GM19395 (cell line): ENCODE measurements at regions not wholly inside any gene's neighbourhood (a gene's known extent, or its start where the extent isn't known, plus 50 kb on each side); places are given as distances from the start of the nearest gene placed in this dataset.
A peak's percentile ranks its signal among the peaks of the same experiment; 100 is the strongest.

ENCODE experiments used
- ATAC-seq: cut with Tn5 transposase; IDR thresholded peaks from one replicate; pipeline ENCODE4 v1.9.1; 2021; ENCODE audit warnings: mild to moderate bottlenecking, moderate library complexity; ENCODE audit not compliant: unreplicated experiment

DNA sequence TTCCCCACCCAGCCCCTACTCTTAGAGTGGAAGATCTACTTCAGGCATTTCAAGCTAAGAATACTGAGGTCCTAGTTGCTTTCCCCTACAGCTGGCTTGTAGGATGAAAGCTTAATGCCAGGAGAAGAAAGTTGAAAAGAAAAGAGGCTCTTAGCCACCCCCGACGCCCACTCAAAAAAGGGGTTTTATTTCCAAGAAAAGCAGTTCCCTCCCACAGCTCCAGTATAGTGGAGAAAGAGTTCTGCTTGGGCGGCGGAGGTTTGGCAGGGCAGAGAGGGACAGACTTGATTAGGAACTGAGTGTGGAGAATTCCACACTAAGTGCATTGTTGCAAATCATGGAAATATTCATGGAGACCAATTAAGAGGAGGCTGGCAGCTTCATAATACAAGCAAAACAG lies 470.9 kb downstream of the ETS1 start:
- ATAC-seq, result no peak

- no peak for ATAC-seq
Measured at GRCh38 chr11:128105950-128106349, 481.4 kb downstream of the ETS1 start.

DNA sequence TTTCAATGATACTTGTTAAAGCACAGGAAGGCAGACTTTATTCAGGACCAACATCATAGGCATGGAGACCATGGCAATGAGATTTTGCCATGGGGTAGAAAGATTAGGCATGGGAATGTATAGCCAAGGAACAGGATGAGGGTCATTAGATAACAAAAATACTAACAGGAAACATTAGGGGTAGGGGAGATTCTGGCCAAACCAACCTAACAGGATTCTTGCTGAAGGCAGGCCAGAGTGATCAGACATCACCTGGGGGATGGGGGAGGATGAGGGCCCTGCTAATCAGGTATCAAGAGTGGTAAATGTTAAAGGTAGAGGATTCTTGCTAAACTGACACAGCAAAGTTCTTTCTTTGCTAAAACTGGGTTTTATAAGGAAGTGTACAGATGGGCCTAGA lies 481.8 kb downstream of the ETS1 start:
- no peak for ATAC-seq

GRCh38 chr11:128103278-128103873 lies 484.0 kb downstream of the ETS1 start:
- no peak for ATAC-seq

GRCh38 chr11:128098781-128099180 lies 488.6 kb downstream of the ETS1 start:
- ATAC-seq, result no peak

- ATAC-seq, result no peak
Measured at GRCh38 chr11:128095466-128095981, 491.8 kb downstream of the ETS1 start.

DNA sequence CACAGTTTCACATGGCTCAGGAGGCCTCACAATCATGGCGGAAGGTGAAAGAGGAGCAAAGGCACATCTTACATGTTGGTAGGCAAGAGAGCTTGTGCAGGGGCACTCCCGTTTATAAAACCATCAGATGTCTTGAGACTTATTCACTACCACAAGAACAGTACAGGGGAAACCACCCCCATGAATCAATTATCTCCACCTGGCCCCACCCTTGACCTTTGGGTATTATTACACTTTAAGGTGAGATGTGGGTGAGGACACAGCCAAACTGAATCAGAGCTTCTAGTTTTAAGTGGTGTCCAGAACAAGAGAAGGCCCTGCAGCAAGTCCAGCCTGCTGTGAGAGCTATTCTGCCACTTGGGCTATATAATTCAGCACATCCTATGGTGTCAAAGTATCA lies 493.7 kb downstream of the ETS1 start:
- ATAC-seq, result no peak

- ATAC-seq, result no peak
Measured at GRCh38 chr11:128089962-128090361, 497.4 kb downstream of the ETS1 start.

- no peak for ATAC-seq
Measured at GRCh38 chr11:128086794-128087193, 500.6 kb downstream of the ETS1 start.

DNA sequence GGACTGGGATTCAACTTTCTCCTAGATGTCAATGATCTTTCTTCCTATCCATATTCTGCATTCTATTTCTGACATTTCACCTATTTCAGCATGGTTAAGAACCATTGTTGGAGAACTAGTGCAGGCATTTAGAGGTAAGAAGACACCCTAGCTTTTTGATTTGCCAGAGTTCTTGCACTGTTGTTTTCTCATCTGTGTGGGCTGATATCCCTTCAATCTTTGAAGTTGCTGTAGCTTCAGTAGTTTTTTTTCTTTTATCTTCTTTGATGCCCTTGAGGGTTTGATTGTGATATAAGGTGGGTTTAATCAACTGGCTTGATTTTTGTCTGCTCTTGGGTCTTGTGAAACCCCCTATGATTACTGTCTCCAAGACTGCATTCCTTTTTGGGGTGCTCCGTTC lies 502.1 kb downstream of the ETS1 start:
- ATAC-seq, result no peak

- no peak for ATAC-seq
Measured at GRCh38 chr11:128082574-128082973, 504.8 kb downstream of the ETS1 start.

DNA sequence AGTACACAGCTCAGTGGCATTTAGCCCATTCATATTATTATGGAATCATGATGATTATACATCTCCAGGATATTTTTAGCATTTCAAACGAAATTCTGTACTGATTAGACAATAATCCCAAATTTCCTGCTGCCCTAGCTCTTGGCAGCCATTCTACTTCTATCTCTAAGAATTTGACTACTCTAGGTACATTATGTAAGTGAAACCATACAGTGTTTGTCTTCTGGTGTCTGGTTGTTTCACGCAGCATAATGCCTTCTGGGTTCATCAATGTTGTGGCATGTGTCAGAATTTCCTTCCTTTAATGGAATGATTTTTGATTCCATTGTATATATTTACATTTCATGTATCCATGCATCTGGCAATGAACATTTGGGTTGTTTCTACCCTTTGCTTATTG lies 517.7 kb downstream of the ETS1 start:
- ATAC-seq, result no peak

DNA sequence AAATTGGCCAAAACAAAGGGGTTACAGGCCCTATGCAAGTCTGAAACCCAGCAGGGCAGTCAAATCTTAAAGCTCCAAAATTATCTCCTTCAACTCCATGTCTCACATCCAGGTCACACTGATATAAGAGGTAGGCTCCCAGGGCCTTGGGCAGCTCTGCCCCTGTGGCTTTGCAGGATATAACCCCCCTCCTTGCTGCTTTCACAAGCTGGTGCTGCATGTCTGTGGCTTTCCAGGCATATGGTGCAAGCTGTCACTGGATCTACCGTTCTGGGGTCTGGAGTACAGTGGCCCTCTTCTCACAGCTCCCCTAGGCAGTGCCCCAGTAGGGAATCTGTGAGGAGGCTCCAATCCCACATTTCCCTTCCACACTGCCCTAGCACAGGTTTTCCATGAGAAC lies 519.6 kb downstream of the ETS1 start:
- no peak for ATAC-seq

GRCh38 chr11:128066399-128066798 lies 521.0 kb downstream of the ETS1 start:
- ATAC-seq, result no peak

DNA sequence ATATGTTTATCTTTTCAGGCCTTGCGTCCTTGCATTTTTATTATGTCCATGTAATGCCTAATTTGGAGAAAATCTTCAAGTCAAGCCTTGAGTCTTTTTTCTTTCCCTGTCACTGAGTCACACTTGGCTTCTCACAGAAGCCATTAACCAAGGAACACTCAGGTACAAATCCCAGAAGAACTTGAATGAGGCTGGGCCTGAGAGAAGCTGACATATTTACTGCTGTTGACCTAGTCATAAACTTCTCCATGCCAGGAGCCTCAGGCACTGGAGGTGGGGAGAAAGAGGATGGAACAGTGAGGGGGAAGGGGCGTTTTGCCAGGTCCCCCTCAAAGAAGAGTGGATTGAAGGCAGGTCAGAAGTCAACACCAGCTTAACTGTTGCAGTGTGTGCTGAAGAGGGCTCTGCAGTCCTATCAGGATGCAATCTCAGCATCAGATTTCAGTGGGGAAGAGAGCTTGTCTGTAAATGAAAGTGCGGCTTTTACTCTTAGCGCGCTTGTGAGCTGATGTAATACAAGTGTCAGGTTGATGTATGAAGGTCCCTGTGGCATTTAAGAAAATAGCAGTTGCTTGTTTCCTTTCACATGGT lies 526.0 kb downstream of the ETS1 start:
- no peak for ATAC-seq

- no peak for ATAC-seq
Measured at GRCh38 chr11:128058580-128059208, 528.7 kb downstream of the ETS1 start.

DNA sequence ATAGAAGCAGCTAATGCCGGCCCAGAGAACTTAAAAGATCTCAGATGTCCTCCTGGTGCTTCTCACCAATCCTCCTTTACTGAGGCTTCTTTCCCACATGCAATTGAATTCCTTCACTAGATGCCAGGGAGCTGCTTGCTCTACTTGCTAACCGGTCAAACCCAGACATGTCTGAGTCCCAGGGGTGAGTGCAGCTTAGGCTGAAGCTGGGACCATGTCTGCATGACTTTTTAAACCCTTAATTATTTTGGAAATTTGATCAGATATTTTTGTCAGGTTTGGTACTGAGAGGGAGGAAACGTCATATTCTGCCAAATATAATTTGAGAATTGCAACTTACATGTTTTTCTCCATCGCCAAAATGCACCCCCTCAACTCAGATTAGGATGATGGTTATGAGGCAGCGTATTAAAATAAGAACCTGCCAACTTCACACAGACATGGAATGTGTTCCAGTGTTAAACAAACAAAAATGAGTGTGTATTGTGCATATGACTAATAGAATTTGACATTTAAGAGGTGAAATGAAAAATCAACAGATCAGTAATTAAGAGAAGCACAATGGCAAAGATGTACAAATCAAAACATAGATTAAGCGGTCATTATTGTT lies 529.5 kb downstream of the ETS1 start:
- ATAC-seq, result no peak

- ATAC-seq, result no peak
Measured at GRCh38 chr11:128055576-128056217, 531.7 kb downstream of the ETS1 start.

DNA sequence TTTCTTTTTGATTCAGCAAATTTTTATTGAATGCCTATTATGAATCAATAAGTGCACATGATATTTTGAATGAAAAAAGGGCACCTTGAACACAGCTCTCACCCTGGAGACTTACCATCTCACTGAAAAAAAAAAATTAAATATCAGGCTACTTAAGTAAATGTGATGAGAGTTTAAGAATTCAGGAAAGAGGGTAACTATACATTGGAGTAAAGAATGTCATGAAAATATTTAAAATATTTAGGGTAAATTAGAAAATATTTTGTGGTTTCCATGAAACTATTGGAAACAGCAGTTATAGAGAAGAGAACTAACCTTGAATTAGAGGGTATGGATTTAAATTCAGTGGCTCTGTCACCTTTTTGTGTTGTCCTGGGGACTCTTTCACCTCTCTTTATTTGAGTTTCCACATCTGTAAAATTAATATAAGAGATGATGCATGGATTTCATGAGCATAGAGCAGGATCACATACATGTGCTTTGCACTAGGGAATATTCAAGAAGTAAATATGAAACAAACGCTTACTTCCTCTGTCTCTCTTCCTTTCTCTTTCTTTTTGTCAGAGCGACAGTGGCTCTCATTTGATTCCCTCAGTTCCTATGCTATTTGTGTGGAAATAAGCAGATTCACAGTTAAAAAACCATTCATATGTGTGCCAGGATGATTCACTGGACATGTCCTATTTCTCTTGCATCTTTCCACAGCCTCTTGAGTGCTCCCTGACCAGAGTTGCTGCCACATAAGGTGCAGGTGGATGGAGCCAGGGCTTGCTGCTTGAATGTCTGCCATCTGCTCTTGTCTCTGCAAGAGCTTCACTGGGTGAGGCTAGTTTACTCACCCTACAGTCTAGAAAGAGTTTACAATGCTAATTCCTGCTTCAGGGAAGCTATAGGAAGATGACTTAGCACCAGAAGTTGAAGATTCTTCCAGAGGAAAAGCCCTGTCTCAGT lies 533.1 kb downstream of the ETS1 start:
- peak; percentile 84 for ATAC-seq

- peak; percentile 37 for ATAC-seq
Measured at GRCh38 chr11:128052912-128053641, 534.3 kb downstream of the ETS1 start.
